ENCODE measurements at regions not wholly inside any gene's neighbourhood (a gene's known extent, or its start where the extent isn't known, plus 50 kb on each side); places are given as distances from the start of the nearest gene placed in this dataset.
A peak's percentile ranks its signal among the peaks of the same experiment; 100 is the strongest.

- Histone ChIP-seq H3K79me2 (ENCODE audit: insufficient read depth, low read depth) (no peaks in the 10 kb centered on the region), H2AFZ (ENCODE audit: low read depth) (no peak overlapping the region), H3K36me3 (ENCODE audit: insufficient read depth) (no peaks in the 10 kb centered on the region), H3K4me1 (ENCODE audit: low read depth, poor library complexity, severe bottlenecking) (peaks cover 19% of the 10 kb centered on the region), H3K27me3 (ENCODE audit: insufficient read depth, low read depth) (no peaks in the 10 kb centered on the region), H3K27ac (no peak overlapping the region), H4K20me1 (ENCODE audit: insufficient read depth) (no peaks in the 10 kb centered on the region), H3K9ac (no peak overlapping the region), H3K4me3 (IDR thresholded peaks at IDR 0.05; ENCODE audit: insufficient read depth, low read depth, low read length) (no peak overlapping the region), H3K4me2 (no peak overlapping the region)
- TF ChIP-seq, protein P1, sequence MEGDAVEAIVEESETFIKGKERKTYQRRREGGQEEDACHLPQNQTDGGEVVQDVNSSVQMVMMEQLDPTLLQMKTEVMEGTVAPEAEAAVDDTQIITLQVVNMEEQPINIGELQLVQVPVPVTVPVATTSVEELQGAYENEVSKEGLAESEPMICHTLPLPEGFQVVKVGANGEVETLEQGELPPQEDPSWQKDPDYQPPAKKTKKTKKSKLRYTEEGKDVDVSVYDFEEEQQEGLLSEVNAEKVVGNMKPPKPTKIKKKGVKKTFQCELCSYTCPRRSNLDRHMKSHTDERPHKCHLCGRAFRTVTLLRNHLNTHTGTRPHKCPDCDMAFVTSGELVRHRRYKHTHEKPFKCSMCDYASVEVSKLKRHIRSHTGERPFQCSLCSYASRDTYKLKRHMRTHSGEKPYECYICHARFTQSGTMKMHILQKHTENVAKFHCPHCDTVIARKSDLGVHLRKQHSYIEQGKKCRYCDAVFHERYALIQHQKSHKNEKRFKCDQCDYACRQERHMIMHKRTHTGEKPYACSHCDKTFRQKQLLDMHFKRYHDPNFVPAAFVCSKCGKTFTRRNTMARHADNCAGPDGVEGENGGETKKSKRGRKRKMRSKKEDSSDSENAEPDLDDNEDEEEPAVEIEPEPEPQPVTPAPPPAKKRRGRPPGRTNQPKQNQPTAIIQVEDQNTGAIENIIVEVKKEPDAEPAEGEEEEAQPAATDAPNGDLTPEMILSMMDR (conservative IDR thresholded peaks at IDR 0.05; ENCODE audit: low read depth, low read length), result no peak
Observed at GRCh38 chr4:45122406-45122805, 396.1 kb upstream of the GNPDA2 start.

GRCh38 chr4:45121426-45121975 lies 395.1 kb upstream of the GNPDA2 start:
- TF ChIP-seq, protein P1 (conservative IDR thresholded peaks at IDR 0.05; ENCODE audit: low read depth, low read length), result no peak

GRCh38 chr4:45120163-45120562 lies 393.8 kb upstream of the GNPDA2 start:
- Histone ChIP-seq H2AFZ (ENCODE audit: low read depth) (peak overlapping the region; percentile 61), H3K27me3 (ENCODE audit: insufficient read depth, low read depth) (no peaks in the 10 kb centered on the region), H3K4me1 (ENCODE audit: low read depth, poor library complexity, severe bottlenecking) (peaks cover 19% of the 10 kb centered on the region), H3K4me2 (peak overlapping the region; percentile 23; the same call in 1 of the 2 replicates), H4K20me1 (ENCODE audit: insufficient read depth) (no peaks in the 10 kb centered on the region), H3K36me3 (ENCODE audit: insufficient read depth) (no peaks in the 10 kb centered on the region), H3K9ac (no peak overlapping the region), H3K27ac (peak overlapping the region; percentile 49), H3K4me3 (IDR thresholded peaks at IDR 0.05; ENCODE audit: insufficient read depth, low read depth, low read length) (no peak overlapping the region), H3K79me2 (ENCODE audit: insufficient read depth, low read depth) (no peaks in the 10 kb centered on the region)
- TF ChIP-seq, protein P1 (conservative IDR thresholded peaks at IDR 0.05; ENCODE audit: low read depth, low read length), result no peak

More at GRCh38 chr4:45121426-45121975, 395.1 kb upstream of the GNPDA2 start:
- no peak overlapping the region for H3K4me3 ChIP-seq (IDR thresholded peaks at IDR 0.05; ENCODE audit: insufficient read depth, low read depth, low read length)
- no peaks in the 10 kb centered on the region for H4K20me1 ChIP-seq (ENCODE audit: insufficient read depth)
- no peaks in the 10 kb centered on the region for H3K79me2 ChIP-seq (ENCODE audit: insufficient read depth, low read depth)
- no peak overlapping the region for H3K4me2 ChIP-seq
- peaks cover 19% of the 10 kb centered on the region for H3K4me1 ChIP-seq (ENCODE audit: low read depth, poor library complexity, severe bottlenecking)
- H3K27me3 ChIP-seq (ENCODE audit: insufficient read depth, low read depth), result no peaks in the 10 kb centered on the region
- no peak overlapping the region for H2AFZ ChIP-seq (ENCODE audit: low read depth)
- no peak overlapping the region for H3K9ac ChIP-seq
- H3K27ac ChIP-seq, result no peak overlapping the region
- no peaks in the 10 kb centered on the region for H3K36me3 ChIP-seq (ENCODE audit: insufficient read depth)

DNA sequence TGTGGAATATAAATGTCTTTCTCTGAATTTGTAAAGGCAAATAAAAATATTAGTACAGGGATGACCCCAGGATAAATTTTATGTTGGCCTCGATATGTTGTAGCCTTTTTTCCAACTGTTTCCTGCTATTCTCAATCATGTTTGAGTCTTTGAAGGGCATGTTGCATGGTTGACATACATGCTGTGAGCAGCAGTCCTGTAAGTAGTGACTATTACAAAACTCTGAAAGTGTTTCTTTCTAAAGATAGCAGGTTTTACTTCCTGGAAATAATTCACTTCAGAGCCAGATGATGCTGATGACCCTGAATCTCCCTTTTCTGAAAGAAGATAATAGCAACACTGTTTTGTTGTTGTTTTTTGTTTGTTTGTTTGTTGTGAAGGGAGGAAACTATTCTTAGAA lies 393.0 kb upstream of the GNPDA2 start:
- Histone ChIP-seq H2AFZ (ENCODE audit: low read depth) (no peak overlapping the region), H3K36me3 (ENCODE audit: insufficient read depth) (no peaks in the 10 kb centered on the region), H3K27me3 (ENCODE audit: insufficient read depth, low read depth) (no peaks in the 10 kb centered on the region), H3K79me2 (ENCODE audit: insufficient read depth, low read depth) (no peaks in the 10 kb centered on the region), H3K4me3 (IDR thresholded peaks at IDR 0.05; ENCODE audit: insufficient read depth, low read depth, low read length) (no peak overlapping the region), H4K20me1 (ENCODE audit: insufficient read depth) (no peaks in the 10 kb centered on the region), H3K4me2 (0 out of 2 replicates have a peak overlapping the region, but pooled peaks have one; percentile 9), H3K27ac (peak overlapping the region; percentile 49; the same call in 1 of the 2 replicates), H3K4me1 (ENCODE audit: low read depth, poor library complexity, severe bottlenecking) (peaks cover 19% of the 10 kb centered on the region), H3K9ac (no peak overlapping the region)
- TF ChIP-seq, protein P1 (conservative IDR thresholded peaks at IDR 0.05; ENCODE audit: low read depth, low read length), result no peak

All from KMS-11 (cell line).